SK-N-SH treated with all-trans-retinoic acid at 6 μM for 48 hours (cell line): ENCODE measurements at regions not wholly inside any gene's neighbourhood (a gene's known extent, or its start where the extent isn't known, plus 50 kb on each side); places are given as distances from the start of the nearest gene placed in this dataset.

Experiments used
- ATAC-seq: fragments of 200-7000 bp; cut with Tn5 transposase; 3 replicates; pipeline ENCODE4 v1.9.1; 2020; ENCODE audit warnings: mild to moderate bottlenecking, moderate library complexity
- BACH2 ChIP-seq: fragments of 250-450 bp; sonication (Bioruptor Pico); IDR thresholded peaks from 2 replicates; pipeline ENCODE4 v1.9.0; 2021; ENCODE audit warnings: mild to moderate bottlenecking, borderline replicate concordance
- CSDC2 ChIP-seq: fragments of 250-450 bp; sonication (Bioruptor Pico); IDR thresholded peaks from 2 replicates; pipeline ENCODE4 v1.5.0; 2020; ENCODE audit warnings: mild to moderate bottlenecking, moderate library complexity
- CSRNP3 ChIP-seq: fragments of 250-450 bp; sonication (Bioruptor Pico); IDR thresholded peaks from 2 replicates; pipeline ENCODE4 v1.5.1; 2021; ENCODE audit warnings: mild to moderate bottlenecking, moderate library complexity
- ESRRG ChIP-seq: fragments of 250-450 bp; sonication (Bioruptor Pico); IDR thresholded peaks from 2 replicates; pipeline ENCODE4 v1.6.1; 2021; ENCODE audit warnings: mild to moderate bottlenecking
- GLIS3 ChIP-seq: fragments of 250-450 bp; sonication (Bioruptor Pico); IDR thresholded peaks from 2 replicates; pipeline ENCODE4 v1.5.0; 2020; ENCODE audit warnings: mild to moderate bottlenecking, moderate library complexity
- ISL1 ChIP-seq: fragments of 250-450 bp; sonication (Bioruptor Pico); IDR thresholded peaks from 2 replicates; pipeline ENCODE4 v2.1.2; 2022; ENCODE audit warnings: mild to moderate bottlenecking, moderate library complexity
- OSR1 ChIP-seq: fragments of 250-450 bp; sonication (Bioruptor Pico); IDR thresholded peaks from 2 replicates; pipeline ENCODE4 v1.8.0; 2022; ENCODE audit warnings: moderate library complexity, mild to moderate bottlenecking, inconsistent platforms
- PPARA ChIP-seq: fragments of 250-450 bp; sonication (Bioruptor Pico); IDR thresholded peaks from 2 replicates; pipeline ENCODE4 v1.5.0; 2020; ENCODE audit warnings: mild to moderate bottlenecking, borderline replicate concordance
- RARB ChIP-seq: fragments of 250-450 bp; sonication (Bioruptor Pico); IDR thresholded peaks from 2 replicates; pipeline ENCODE4 v1.8.0; 2021; ENCODE audit warnings: mild to moderate bottlenecking, moderate library complexity
- TOX ChIP-seq: fragments of 250-450 bp; sonication (Bioruptor Pico); IDR thresholded peaks from 2 replicates; pipeline ENCODE4 v1.8.0; 2021; ENCODE audit warnings: mild to moderate bottlenecking, moderate library complexity, borderline replicate concordance
- ZC3H10 ChIP-seq: fragments of 250-450 bp; sonication (Bioruptor Pico); IDR thresholded peaks from 2 replicates; pipeline ENCODE4 v1.5.1; 2021; ENCODE audit warnings: mild to moderate bottlenecking, moderate library complexity
- ZFP30 ChIP-seq: fragments of 450-650 bp; formaldehyde crosslinking; IDR thresholded peaks from 2 replicates; pipeline ENCODE4 v1.5.0; 2022; ENCODE audit warnings: mild to moderate bottlenecking, moderate library complexity
- ZNF565 ChIP-seq: fragments of 450-650 bp; formaldehyde crosslinking; conservative IDR thresholded peaks from 2 replicates; pipeline ENCODE4 v1.5.0; 2020; ENCODE audit warnings: low read depth, mild to moderate bottlenecking, moderate library complexity
- ZNF70 ChIP-seq: fragments of 450-650 bp; formaldehyde crosslinking; IDR thresholded peaks from 2 replicates; pipeline ENCODE4 v1.5.0; 2020; ENCODE audit warnings: mild to moderate bottlenecking, moderate library complexity
- TF ChIP-seq, protein P1 (sequence below): fragments of 250-450 bp; sonication (Bioruptor Pico); IDR thresholded peaks from 2 replicates; pipeline ENCODE4 v1.5.0; 2020; ENCODE audit warnings: mild to moderate bottlenecking, moderate library complexity
- TF ChIP-seq, protein P2 (sequence below): fragments of 250-450 bp; sonication (Bioruptor Pico); IDR thresholded peaks from 2 replicates; pipeline ENCODE4 v1.8.0; 2021; ENCODE audit warnings: low read depth, mild to moderate bottlenecking, moderate library complexity, borderline replicate concordance
- TF ChIP-seq, protein P3 (sequence below): fragments of 250-450 bp; sonication (Bioruptor Pico); IDR thresholded peaks from 2 replicates; pipeline ENCODE4 v1.8.0; 2020; ENCODE audit warnings: mild to moderate bottlenecking, moderate library complexity, borderline replicate concordance
- TF ChIP-seq, protein P4 (sequence below): fragments of 250-450 bp; sonication (Bioruptor Pico); IDR thresholded peaks from 2 replicates; pipeline ENCODE4 v1.5.1; 2020; ENCODE audit warnings: low read depth, mild to moderate bottlenecking, moderate library complexity

DNA sequence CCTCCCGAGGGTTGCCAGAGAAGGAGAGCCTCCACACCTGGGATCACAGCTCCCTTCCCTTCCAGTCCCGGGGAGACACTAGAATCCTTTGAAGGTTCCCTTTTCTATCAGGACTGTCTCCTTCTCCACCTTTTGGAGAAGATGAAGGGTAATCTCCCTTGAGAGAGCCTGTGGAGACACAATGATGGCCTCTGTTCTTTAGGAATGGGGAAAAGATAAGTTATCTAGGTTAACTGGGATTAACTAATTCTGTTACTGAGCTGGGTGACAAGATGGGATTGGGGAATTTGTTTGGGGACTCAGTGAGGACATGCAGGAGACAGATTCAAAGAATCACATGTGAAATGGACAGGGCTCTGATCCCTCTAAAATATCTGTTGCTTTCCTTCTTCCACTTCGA is 181.1 kb upstream of the BMPER start:
- no peak for ATAC-seq
- TF ChIP-seq ESRRG (no peak), ZNF565 (no peak)
- TF ChIP-seq, all 23 proteins: peak for 0

DNA sequence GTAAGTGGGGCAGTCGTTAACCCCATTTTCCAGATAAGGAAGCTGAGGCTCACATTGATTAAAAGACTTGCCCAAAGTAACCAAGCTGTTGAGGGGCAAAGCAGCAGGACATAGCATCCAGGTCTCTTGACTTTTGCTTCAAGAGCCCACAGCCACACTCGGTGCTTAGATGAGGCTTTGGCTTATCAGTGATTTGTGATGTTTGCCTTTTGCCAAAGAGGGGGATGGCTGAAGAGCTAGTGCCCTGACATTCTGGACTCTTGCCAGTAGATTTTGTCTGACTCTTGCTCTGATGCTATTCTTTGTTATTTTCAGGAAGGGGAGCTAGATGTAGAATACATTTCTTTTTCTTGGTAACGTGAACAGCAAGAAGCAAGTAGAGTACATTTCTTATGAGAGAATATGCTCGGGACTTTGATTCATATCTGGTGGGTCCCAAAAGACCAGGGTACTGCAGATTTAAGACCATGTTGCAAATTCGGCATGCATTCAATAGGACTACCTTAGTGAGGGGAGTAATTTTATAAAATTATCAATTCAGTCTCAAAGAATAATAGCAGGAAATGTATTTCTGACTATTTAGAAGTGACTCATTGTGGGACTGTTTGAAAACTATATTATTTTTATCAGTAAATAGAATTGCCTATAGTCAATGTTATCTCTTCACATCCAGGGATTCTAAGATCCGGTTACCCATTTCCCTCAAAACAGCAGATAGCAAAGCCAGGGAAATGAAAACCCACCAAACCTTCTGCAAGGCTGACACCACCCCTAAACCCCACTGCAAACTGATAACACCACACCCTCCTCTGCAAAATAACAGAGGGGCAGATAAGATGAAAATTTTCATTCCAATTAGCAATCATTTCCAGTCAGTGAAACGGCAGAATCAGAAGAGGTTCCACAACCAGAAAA is 180.0 kb upstream of the BMPER start:
- no peak for ATAC-seq
- TF ChIP-seq ISL1 (CRISPR knock-in tag), result no peak
- TF ChIP-seq, protein P1, sequence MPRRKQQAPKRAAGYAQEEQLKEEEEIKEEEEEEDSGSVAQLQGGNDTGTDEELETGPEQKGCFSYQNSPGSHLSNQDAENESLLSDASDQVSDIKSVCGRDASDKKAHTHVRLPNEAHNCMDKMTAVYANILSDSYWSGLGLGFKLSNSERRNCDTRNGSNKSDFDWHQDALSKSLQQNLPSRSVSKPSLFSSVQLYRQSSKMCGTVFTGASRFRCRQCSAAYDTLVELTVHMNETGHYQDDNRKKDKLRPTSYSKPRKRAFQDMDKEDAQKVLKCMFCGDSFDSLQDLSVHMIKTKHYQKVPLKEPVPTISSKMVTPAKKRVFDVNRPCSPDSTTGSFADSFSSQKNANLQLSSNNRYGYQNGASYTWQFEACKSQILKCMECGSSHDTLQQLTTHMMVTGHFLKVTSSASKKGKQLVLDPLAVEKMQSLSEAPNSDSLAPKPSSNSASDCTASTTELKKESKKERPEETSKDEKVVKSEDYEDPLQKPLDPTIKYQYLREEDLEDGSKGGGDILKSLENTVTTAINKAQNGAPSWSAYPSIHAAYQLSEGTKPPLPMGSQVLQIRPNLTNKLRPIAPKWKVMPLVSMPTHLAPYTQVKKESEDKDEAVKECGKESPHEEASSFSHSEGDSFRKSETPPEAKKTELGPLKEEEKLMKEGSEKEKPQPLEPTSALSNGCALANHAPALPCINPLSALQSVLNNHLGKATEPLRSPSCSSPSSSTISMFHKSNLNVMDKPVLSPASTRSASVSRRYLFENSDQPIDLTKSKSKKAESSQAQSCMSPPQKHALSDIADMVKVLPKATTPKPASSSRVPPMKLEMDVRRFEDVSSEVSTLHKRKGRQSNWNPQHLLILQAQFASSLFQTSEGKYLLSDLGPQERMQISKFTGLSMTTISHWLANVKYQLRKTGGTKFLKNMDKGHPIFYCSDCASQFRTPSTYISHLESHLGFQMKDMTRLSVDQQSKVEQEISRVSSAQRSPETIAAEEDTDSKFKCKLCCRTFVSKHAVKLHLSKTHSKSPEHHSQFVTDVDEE (CRISPR knock-in tag), result peak; percentile 63; the same call in 1 of the 2 replicates

GRCh38 chr7:33726582-33726981 is 178.8 kb upstream of the BMPER start:
- no peak for ATAC-seq
- TF ChIP-seq ZFP30 (no peak), RARB (CRISPR knock-in tag) (no peak), ESRRG (no peak), BACH2 (CRISPR knock-in tag) (no peak), GLIS3 (CRISPR knock-in tag) (no peak), PPARA (no peak), ZC3H10 (no peak), ZNF565 (no peak), OSR1 (CRISPR knock-in tag) (no peak), CSDC2 (CRISPR knock-in tag) (no peak)
- TF ChIP-seq, protein P2, sequence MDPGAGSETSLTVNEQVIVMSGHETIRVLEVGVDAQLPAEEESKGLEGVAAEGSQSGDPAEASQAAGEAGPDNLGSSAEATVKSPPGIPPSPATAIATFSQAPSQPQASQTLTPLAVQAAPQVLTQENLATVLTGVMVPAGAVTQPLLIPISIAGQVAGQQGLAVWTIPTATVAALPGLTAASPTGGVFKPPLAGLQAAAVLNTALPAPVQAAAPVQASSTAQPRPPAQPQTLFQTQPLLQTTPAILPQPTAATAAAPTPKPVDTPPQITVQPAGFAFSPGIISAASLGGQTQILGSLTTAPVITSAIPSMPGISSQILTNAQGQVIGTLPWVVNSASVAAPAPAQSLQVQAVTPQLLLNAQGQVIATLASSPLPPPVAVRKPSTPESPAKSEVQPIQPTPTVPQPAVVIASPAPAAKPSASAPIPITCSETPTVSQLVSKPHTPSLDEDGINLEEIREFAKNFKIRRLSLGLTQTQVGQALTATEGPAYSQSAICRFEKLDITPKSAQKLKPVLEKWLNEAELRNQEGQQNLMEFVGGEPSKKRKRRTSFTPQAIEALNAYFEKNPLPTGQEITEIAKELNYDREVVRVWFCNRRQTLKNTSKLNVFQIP, result no peak
- TF ChIP-seq, protein P3, sequence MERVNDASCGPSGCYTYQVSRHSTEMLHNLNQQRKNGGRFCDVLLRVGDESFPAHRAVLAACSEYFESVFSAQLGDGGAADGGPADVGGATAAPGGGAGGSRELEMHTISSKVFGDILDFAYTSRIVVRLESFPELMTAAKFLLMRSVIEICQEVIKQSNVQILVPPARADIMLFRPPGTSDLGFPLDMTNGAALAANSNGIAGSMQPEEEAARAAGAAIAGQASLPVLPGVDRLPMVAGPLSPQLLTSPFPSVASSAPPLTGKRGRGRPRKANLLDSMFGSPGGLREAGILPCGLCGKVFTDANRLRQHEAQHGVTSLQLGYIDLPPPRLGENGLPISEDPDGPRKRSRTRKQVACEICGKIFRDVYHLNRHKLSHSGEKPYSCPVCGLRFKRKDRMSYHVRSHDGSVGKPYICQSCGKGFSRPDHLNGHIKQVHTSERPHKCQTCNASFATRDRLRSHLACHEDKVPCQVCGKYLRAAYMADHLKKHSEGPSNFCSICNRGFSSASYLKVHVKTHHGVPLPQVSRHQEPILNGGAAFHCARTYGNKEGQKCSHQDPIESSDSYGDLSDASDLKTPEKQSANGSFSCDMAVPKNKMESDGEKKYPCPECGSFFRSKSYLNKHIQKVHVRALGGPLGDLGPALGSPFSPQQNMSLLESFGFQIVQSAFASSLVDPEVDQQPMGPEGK, result no peak
- TF ChIP-seq, protein P4, sequence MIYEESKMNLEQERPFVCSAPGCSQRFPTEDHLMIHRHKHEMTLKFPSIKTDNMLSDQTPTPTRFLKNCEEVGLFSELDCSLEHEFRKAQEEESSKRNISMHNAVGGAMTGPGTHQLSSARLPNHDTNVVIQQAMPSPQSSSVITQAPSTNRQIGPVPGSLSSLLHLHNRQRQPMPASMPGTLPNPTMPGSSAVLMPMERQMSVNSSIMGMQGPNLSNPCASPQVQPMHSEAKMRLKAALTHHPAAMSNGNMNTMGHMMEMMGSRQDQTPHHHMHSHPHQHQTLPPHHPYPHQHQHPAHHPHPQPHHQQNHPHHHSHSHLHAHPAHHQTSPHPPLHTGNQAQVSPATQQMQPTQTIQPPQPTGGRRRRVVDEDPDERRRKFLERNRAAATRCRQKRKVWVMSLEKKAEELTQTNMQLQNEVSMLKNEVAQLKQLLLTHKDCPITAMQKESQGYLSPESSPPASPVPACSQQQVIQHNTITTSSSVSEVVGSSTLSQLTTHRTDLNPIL, result no peak

GRCh38 chr7:33727315-33727714 is 178.0 kb upstream of the BMPER start:
- ATAC-seq, result no peak
- TF ChIP-seq, protein P1 (CRISPR knock-in tag), result no peak
- no peak for TF ChIP-seq ZNF70 (CRISPR knock-in tag)
- no peak for TF ChIP-seq TOX (CRISPR knock-in tag)
- no peak for TF ChIP-seq BACH2 (CRISPR knock-in tag)
- no peak for TF ChIP-seq ZNF565
- TF ChIP-seq CSRNP3, result no peak
